Activated CD4-positive, alpha-beta T cell treated with anti-CD3 and anti-CD28 coated beads for 1 hour (primary cell): ENCODE measurements at regions not wholly inside any gene's neighbourhood (a gene's known extent, or its start where the extent isn't known, plus 50 kb on each side); places are given as distances from the start of the nearest gene placed in this dataset.
"Not testable (repeated sequence)": the region's sequence is repeated elsewhere in the genome, so short reads cannot be mapped to it uniquely, and the experiment has no call there.

Source experiments
- DNase-seq: peaks from one replicate; pipeline ENCODE4 v3.0.0-alpha.2; 2020

DNA sequence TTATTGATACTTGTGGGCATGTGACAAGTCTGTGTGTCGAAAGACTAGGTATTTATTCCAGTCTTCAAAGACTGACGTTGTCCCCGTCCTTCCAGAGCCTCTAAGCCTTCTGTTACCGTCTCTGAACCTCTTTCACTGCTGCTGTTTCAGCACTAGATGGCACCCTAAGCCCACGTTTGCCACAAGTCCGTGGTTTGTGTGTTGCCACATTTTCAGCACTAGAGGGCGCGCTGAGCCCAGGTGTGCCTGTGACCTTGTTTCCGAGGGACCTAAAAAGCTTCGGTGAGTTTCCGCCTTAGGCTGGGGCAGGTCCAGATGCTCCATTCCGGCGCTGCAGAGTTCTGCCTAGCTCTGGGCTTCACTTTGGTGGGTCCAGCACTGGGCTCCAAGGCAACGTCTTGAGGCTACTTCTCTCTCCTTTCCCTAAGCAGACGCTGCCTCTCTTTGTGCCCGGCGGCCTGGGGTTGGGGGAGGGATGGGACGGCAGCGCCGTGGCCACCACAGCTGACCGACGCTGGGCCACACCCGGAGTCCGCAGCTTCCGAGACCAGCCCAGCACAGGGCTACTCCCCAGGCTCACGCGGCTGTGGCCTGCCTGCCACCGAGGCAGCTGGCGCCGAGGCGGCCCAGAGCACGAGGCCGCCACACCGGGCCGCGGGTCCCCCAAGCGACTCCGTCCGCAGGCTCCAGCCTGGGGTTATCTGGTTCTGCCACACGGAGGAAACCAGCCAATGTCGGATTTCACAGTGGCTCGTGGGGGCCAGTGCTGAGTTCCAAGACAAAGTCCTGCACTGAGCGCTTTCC, 520.2 kb downstream of the REEP3 start:
- peak; percentile 69 for DNase-seq

DNA sequence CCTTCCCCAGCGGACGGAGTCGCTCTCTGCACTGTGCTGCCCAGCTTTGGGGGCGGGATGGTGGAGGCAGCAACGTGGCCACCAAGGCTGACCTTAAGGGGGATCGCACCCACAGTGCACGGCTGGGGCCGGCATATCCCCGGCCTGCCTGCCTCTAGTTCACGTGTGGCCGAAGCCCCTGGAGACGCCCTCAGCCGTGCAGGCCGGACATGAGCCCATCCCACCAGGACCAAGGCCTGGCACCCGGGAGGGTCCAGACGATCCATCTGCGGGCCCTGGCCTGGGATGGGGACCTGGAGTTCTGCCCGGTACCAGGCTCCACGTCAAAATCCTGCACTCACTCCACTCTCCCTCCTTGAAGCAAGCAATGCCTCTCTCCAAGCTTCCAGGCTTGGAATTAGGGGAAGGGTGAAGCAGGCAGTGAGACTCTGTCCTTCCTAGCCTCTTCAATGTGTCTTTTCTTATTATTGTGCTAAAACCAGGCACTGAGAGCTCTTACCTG, 520.8 kb downstream of the REEP3 start:
- DNase-seq = no peak

DNA sequence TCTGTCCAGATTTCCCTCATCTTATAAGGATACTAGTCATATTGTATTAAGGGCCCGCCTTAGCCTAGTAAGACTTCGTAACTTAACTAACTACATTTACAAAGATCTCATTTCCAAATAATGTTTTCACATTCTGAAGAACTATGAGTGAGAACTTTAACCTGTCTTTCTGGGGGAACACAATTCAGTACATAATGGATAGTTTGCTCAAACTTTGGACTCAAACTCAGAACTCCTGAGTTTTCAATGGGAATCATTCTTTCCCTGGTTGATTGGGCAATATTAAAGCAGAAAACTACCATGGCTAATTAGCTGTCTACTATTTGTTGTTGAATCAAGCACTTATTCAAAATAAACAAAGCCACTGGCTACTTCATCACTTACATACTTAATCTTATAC, 522.9 kb downstream of the REEP3 start:
- no peak for DNase-seq

DNA sequence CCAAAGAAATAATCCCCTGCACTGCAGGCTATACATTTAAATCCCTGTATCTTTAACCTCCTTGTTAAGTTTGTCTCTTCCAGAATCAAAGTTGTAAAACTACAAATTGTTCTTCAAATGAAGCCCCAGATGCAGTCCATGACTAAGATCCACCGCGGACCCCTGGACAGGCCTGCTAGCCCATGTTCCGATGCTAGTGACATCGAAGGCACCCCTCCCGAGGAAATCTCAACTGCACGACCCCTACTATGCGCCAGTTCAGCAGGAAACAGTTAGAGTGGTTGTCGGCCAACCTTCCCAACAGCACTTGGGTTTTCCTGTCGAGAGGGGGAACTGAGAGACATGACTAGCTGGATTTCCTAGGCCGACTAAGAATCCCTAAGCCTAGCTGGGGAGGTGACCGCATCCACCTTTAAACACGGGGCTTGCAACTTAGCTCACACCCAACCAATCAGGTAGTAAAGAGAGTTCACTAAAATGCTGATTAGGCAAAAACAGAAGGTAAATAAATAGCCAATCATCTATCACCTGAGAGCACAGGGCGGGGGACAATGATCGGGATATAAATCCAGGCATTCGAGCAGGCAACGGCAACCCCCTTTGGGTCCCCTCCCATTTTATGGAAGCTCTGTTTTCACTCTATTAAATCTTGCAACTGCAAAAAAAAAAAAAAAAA, 523.9 kb downstream of the REEP3 start:
- DNase-seq = not testable (repeated sequence)

DNA sequence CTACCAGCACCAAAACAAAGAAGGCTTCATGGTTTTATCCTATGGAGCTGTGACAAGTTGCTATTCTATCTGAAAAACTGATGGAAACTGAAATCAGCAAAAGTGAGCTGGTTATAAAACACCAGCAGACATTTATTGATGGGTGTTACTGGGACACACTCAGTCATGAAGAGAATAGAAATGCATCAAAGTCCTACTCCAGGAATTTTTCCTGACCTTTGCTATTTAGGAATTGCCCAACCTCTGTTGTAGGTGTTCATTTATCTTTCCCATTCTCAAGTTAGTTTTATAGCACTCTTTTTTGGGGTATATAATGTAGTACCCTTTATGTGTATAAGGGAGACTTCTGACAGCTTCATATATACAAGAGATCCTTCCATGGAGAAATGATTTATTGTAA, 533.2 kb downstream of the REEP3 start:
- DNase-seq = no peak

DNA sequence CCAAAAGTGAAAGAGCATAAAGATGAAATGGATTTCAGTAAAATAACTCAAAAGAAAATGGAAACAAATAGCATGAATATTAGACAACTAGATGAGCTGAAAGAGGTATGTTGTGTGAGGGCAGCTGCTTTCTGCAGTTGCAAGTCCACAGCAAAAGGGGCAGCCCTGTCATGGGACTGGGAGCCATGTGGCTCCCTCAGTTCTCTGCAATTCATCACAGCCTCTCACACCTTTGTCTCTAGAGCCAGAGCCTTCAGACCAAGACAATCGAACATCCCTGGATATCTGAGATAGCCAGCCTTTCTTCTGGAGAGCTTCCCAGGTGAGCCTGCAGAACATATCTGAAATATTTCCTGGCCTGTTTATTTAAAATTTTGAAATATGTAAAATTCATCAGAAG, 538.7 kb downstream of the REEP3 start:
- DNase-seq = no peak

DNA sequence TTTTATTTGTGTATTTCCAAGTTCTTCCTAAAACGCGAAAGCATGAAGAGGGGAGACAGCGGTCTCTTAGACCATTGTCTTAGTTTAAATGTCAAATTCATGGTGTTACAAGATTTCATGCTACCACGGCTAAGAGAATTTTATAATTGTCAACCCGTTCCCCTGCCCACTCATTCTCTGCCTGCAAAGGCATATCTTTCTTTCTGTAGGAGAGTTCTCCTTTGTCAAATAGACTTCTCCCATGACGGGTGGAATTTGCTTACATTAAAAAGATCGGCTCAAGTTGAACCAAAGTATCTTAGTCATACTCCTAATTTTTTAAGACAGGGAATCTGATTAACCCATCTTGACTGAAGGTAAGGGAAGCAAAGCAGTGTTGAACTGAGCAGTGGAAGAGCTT, 539.2 kb downstream of the REEP3 start:
- no peak for DNase-seq

DNA sequence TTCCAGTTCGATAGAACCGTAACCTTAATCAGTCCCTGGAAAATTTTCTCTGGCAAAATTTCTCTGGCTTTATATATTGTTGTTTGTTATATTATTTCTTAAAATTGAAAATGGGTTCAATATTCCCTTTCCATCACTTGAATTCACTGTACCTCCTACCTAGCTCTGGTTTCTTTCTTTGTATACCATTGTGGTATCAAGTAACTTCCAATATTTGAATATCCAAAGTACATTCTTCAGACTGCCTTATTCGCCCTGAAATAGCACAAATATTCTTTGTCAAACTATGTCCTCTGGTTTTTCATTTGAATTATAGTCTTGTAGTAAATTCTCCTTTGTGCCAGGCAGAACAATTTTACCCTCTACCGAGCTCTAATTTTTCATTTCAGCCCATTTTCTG, 541.6 kb downstream of the REEP3 start:
- no peak for DNase-seq

DNA sequence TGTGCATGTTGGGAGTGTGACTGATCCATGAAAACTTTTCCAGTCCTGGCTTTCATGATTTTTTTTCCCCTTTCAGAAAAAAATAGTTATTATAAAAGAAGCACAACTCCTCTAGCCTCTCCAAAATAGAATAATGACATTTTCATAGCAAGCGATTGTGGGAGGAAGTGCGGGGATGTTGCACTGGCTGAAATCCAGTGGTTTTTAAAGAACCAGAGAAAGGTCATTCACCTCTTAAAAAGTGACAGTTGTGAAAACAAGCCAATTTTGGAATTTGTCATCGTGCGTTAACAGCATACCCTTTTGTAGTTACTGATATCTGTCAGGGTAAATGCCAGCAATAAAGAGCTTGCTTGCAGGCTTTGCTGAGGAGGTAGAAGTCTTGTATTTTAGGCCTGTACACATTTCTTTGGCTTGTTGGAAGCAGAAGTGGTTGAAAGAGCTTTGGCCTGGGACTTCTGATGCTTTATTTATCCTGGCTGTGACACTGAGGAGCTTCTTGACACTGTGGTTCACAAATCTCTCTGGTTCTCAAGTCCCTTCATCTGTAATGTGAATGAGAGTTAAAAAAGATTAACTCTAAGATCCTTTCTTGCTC, 545.9 kb downstream of the REEP3 start:
- no peak for DNase-seq

DNA sequence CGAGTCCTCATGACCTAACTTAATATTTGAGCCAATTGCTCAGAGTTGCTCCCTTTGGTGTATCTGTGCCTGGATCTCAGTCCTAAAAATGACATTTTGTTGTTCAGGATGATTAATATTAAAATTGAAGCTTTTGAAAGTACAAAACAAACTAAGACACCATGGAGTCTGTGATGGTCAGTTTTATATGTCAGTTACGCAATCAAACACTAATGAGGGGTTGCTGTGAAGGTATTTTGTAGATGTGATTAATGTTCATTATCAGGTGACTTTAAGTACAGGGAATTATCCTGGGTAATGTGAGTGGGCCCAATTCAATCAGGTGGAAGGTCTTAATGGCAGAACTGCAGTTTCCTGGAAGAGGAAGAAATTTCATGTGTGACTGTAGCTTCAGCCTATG, 546.7 kb downstream of the REEP3 start:
- DNase-seq = no peak

DNA sequence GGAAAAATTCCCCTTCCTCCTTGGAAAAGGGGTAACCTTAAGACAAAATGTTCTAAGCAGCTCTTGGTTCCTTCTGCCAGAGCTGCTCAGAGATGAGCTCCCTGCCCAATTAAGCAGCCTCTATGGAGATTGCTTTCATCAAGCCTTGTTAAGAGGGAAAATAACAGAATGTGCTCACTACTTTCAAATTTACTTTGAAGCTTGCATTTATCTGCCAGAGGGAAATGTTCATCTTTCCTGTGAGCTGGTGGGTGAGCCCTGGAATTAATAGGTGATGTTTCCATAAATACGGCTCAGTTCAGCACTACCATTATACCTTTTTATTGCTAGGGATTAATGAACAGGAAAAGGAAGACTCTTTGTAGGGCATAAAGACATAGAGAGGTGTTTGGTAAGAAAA, 549.0 kb downstream of the REEP3 start:
- no peak for DNase-seq

DNA sequence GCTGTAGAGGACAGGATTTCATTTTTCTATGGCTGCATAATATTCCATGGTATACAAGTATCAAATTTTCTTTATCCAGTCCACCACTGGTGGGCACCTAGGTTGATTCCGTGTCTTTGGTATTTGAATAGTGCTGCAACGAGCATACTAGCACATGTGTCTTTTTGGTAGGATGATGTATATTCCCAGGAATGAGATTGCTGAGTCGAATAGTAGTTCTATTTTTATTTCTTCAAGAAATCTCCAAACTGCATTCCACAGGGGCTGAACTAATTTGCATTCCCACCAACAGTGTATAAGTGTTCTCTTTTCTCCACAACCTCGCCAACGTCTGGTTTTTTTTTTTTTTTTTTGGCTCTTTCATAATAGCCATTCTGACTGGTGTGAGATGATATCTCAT, 550.0 kb downstream of the REEP3 start:
- DNase-seq = no peak

DNA sequence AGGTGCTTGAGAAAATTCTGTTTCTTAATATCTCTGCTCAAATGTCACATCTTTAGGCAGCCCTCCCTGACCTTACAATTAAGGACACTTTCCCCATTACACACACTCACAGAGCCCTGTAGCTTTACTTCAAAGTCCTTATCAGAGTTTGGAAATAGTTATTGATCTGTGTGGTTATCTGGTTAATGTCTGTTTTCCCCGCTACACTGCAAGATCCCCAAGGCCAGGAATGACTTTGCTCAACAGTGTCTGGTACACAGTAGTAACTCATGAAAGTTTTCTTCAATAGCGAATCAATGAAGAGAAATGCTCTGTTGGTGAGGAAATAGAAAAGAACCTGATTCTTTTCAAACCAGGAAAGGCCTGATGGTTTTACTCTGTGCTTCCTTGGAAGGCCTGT, 554.4 kb downstream of the REEP3 start:
- DNase-seq = no peak

DNA sequence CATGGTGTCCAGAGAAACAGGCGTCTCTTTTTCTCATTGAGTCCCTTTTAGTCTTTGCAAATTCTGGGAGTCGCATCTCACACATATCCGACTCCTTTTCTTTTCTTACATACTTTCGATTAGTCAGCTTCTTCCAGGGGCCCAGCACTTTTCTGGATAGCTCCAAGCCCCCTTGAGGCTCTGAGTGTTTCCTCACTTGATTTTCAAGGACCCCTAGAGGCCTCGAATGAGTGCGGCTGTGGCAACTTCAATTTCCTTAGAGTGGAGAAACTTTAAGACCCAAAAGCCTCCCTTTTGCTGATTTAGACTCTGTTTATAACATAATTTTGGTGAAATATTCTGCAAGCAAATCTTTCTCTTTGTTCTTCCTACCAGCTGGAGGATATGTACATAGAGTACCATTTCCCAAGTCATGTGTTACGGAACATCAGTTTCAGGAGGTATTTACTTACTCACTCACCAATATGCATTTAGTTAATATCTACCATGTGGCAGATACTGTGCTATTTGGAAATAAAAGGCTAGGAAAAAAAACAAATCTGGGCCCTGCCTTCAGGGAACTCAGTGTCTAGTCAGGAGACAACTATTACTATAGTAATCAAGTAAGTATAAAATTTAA, 555.2 kb downstream of the REEP3 start:
- no peak for DNase-seq

DNA sequence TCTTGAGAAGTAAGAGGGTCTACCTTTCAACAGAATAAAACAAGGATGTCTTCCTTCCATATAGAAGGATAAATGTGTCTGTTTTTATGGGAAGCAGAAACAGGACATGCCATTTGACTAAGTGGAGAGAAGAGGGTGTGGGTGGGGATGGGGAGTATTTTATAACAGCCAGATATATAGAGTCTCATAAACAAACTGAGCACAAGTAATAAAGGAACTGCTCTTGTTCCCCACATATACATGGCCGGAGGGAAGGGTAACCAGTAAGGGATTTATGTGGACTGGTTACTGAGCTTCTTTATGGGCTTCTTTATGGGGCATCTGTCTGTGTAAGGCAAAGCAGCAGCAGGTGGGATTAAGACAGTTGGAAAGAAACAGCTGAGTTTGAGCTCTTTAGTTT, 558.1 kb downstream of the REEP3 start:
- no peak for DNase-seq

DNA sequence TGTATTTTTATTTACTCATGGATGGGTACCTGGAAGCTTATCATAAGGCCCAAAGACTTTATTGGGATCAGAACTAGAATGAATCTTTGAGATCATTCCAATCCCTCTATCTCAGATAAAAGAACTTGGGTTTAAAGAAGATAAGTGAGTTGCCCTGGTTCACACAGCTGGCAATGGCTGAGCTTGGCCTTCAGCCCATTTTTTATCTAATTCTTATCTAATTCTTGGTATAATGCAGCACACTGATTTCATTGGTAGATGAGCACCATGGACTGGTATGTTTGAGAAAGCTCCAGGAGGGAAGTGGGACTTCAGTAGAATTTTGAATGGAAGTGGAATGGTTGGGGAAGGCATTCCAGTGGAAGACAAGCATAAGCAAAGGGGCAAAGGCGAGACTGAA, 558.9 kb downstream of the REEP3 start:
- DNase-seq = no peak

DNA sequence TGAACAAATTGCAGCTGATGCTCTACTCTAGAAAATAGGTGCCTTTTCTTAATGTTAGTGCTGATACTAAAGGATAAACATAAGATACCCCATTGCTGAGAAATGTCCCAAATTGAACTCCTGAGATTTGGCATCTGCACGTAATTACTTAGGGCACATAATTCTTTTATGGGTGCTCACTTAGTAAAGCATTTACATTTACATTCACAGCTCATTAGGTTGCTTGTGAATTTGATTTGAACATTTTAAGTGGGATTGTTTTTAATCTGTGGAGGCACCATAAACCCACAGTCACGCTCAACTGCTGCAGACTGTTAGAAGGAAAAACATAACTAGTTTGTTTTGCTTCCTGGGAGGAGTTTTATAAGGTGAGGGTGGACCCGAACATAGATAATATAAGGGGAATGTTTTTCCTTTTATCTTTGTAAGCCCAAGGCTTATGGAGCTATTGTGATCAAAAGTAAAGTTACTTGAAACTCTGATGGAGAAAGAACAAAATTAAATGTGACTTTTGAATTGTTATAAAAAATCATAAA, 560.8 kb downstream of the REEP3 start:
- DNase-seq = no peak

DNA sequence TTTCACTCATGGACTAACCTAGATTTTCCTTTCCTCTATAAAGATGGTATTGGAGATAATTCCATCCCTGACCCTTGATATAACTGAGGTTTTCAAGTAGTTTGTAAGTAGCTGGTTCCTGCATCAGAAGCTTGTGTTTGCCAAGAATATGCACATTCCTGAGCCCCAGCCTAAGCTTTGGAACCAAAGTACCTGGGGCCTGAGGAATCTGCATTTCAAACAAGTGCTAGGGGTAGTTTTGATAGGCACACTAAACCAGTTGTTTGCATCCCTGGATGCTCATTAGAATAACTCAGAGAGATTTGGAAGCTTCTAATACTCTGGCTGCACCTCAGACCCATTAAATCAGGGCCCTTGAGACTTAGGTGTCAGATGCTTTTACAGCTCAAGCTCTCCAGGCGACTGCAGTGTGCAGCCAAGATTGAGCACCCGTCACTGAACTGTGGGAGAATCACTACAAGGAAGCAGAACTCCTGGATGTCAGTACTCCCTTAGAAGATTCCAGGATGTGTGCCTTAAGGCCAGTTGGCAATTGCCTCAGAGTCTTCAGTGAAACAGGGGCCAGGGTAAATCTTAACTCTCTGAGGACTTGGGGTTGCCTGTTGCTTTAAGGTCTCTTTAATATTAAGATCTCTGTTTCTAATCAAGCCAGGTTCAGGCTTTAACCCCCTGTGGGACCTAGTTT, 565.0 kb downstream of the REEP3 start:
- no peak for DNase-seq

DNA sequence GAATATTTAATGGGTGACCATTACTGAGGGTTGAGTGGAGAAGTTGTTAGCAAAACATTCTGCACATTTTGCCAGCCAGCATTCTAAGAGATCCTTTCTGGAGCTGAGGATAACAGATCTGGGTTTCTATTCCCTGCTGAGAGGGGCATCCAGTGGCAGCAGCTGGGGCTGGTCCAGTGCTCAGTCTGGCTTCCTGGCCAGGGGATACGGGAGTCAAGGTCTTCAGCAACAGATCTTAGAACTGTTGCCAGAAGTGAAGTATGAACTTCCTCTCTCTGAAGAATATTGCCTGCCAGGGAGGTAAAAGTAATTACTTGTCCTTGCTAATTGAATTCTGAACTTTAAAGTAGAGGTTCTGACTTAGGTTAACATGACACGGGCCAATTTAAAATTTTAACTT, 568.4 kb downstream of the REEP3 start:
- no peak for DNase-seq

DNA sequence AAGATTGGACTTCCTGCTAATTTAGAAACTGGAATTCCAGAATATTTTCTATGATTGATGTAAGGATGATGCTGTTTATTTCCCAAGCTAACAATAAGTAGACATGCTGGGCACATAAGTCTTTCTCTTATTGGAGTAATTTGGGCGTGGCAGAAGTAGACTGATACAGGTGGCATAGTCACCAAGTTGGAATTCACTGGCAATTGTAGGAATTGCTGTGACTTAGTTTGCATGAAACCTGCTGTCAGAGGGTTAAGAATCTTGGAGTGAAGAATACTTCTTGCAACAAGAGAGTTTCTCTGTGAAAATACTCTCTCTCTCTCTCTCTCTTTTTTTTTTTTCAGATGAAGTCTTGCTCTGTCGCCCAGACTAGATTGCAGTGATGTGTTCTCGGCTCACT, 569.7 kb downstream of the REEP3 start:
- DNase-seq = no peak

DNA sequence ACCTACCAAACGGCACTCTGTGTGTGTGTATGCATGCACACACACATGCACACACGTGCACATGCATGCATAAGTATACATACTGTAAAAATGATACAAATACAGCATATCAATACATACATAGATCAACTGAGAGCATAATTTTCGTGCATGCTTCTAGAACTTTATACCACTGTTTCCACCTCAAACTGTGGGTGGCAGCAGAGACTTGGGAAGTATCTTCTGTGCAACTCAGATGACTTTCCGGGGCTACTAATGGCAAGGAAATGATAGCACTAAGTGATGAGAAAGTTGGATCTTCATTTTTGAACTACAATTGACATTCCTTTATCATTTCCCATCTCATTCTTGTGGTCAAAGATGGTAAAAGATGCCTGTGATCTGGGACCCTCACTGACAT, 570.7 kb downstream of the REEP3 start:
- DNase-seq = no peak

DNA sequence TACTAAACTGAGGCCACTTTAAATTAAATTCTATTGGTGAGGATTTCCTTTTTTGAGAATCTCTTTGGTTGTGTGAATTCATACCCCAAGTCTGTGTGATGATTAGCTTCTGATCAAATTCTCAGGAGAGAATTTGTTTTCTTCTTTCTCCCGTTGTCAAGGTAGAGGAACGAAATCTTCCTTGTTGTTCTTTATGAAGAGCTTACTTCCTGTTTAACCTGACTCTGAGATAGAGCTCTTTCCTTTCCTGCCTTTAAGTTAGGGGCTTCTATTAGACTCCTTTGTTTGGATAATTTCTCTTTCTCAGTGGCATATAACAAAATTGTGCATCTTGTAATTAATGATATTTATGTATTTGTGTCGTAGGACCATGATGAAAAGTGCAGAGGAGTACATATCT, 572.1 kb downstream of the REEP3 start:
- no peak for DNase-seq
